ENCODE measurements at regions not wholly inside any gene's neighbourhood (a gene's known extent, or its start where the extent isn't known, plus 50 kb on each side); places are given as distances from the start of the nearest gene placed in this dataset.

DNA sequence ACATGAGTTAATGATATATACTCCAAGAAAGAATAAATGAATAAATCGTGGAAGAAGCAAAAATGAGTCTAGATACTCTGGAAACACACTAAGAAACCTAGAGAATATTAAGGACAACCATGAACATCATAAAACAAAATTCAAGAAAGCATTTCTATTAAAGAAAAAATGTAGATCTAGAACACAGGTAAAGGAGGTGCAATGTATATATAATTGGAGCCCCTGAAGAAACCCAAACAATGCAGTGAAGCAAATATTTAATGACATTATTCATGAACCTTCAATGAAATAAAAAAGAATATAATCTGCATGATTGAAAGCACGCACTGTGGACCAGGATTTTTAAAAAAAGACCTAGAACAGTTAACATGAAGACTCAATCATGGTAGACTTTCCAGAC lies 150.1 kb downstream of the ATPSCKMT start:
- Histone ChIP-seq H3K4me2 (ENCODE audit: low read length) (no peak overlapping the region), H3K4me3 (ENCODE audit: low read depth, low read length, poor library complexity, severe bottlenecking) (no peak overlapping the region), H3K27ac (ENCODE audit: low read depth, low read length, poor library complexity, severe bottlenecking) (no peak overlapping the region), H3K4me1 (ENCODE audit: insufficient read depth, low read length, severe bottlenecking) (no peaks in the 10 kb centered on the region), H3K27me3 (ENCODE audit: insufficient read depth, low read length) (no peaks in the 10 kb centered on the region), H4K20me1 (ENCODE audit: insufficient read depth, low read length) (no peaks in the 10 kb centered on the region), H2AFZ (ENCODE audit: low read length) (no peak overlapping the region), H3K9me3 (ENCODE audit: low read length) (no peaks in the 10 kb centered on the region), H3K79me2 (ENCODE audit: insufficient read depth, low read length) (no peaks in the 10 kb centered on the region), H3F3A (ENCODE audit: insufficient read depth, low read length) (no peaks in the 10 kb centered on the region), H3K9me2 (ENCODE audit: low read depth, low read length) (no peaks in the 10 kb centered on the region), H3K9ac (ENCODE audit: low read length) (no peak overlapping the region), H3K36me3 (ENCODE audit: insufficient read depth, low read length) (no peaks in the 10 kb centered on the region)
- no peak for TF ChIP-seq EZH2 (IDR thresholded peaks at IDR 0.05; ENCODE audit: borderline replicate concordance, low read length)
- TF ChIP-seq, protein P1, sequence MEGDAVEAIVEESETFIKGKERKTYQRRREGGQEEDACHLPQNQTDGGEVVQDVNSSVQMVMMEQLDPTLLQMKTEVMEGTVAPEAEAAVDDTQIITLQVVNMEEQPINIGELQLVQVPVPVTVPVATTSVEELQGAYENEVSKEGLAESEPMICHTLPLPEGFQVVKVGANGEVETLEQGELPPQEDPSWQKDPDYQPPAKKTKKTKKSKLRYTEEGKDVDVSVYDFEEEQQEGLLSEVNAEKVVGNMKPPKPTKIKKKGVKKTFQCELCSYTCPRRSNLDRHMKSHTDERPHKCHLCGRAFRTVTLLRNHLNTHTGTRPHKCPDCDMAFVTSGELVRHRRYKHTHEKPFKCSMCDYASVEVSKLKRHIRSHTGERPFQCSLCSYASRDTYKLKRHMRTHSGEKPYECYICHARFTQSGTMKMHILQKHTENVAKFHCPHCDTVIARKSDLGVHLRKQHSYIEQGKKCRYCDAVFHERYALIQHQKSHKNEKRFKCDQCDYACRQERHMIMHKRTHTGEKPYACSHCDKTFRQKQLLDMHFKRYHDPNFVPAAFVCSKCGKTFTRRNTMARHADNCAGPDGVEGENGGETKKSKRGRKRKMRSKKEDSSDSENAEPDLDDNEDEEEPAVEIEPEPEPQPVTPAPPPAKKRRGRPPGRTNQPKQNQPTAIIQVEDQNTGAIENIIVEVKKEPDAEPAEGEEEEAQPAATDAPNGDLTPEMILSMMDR (IDR thresholded peaks at IDR 0.05; ENCODE audit: low read length), result no peak

GRCh38 chr5:10091701-10092100 lies 158.0 kb downstream of the ATPSCKMT start:
- H3K27me3 ChIP-seq (ENCODE audit: insufficient read depth, low read length), result no peaks in the 10 kb centered on the region
- no peak overlapping the region for H2AFZ ChIP-seq (ENCODE audit: low read length)
- H3K79me2 ChIP-seq (ENCODE audit: insufficient read depth, low read length), result no peaks in the 10 kb centered on the region
- H3K9ac ChIP-seq (ENCODE audit: low read length), result no peak overlapping the region
- H3K36me3 ChIP-seq (ENCODE audit: insufficient read depth, low read length), result no peaks in the 10 kb centered on the region
- H3K4me1 ChIP-seq (ENCODE audit: insufficient read depth, low read length, severe bottlenecking), result no peaks in the 10 kb centered on the region
- no peaks in the 10 kb centered on the region for H3K9me3 ChIP-seq (ENCODE audit: low read length)
- no peak overlapping the region for H3K4me2 ChIP-seq (ENCODE audit: low read length)
- H3K9me2 ChIP-seq (ENCODE audit: low read depth, low read length), result no peaks in the 10 kb centered on the region; the same call in 1 of the 2 replicates
- H3K4me3 ChIP-seq (ENCODE audit: low read depth, low read length, poor library complexity, severe bottlenecking), result no peak overlapping the region
- H4K20me1 ChIP-seq (ENCODE audit: insufficient read depth, low read length), result no peaks in the 10 kb centered on the region
- H3K27ac ChIP-seq (ENCODE audit: low read depth, low read length, poor library complexity, severe bottlenecking), result no peak overlapping the region
- no peak for TF ChIP-seq EZH2 (IDR thresholded peaks at IDR 0.05; ENCODE audit: borderline replicate concordance, low read length)
- TF ChIP-seq, protein P1 (IDR thresholded peaks at IDR 0.05; ENCODE audit: low read length), result no peak
- no peaks in the 10 kb centered on the region for H3F3A ChIP-seq (ENCODE audit: insufficient read depth, low read length)

GRCh38 chr5:10090074-10090473 lies 159.6 kb downstream of the ATPSCKMT start:
- Histone ChIP-seq H3K9me3 (ENCODE audit: low read length) (no peaks in the 10 kb centered on the region), H3K79me2 (ENCODE audit: insufficient read depth, low read length) (no peaks in the 10 kb centered on the region), H3K4me2 (ENCODE audit: low read length) (no peak overlapping the region), H3F3A (ENCODE audit: insufficient read depth, low read length) (no peaks in the 10 kb centered on the region), H3K4me3 (ENCODE audit: low read depth, low read length, poor library complexity, severe bottlenecking) (no peak overlapping the region), H2AFZ (ENCODE audit: low read length) (no peak overlapping the region), H3K36me3 (ENCODE audit: insufficient read depth, low read length) (no peaks in the 10 kb centered on the region), H3K27ac (ENCODE audit: low read depth, low read length, poor library complexity, severe bottlenecking) (no peak overlapping the region), H3K4me1 (ENCODE audit: insufficient read depth, low read length, severe bottlenecking) (no peaks in the 10 kb centered on the region), H3K9me2 (ENCODE audit: low read depth, low read length) (no peaks in the 10 kb centered on the region; the same call in 1 of the 2 replicates), H3K9ac (ENCODE audit: low read length) (no peak overlapping the region), H4K20me1 (ENCODE audit: insufficient read depth, low read length) (no peaks in the 10 kb centered on the region), H3K27me3 (ENCODE audit: insufficient read depth, low read length) (no peaks in the 10 kb centered on the region)
- TF ChIP-seq EZH2 (IDR thresholded peaks at IDR 0.05; ENCODE audit: borderline replicate concordance, low read length), result no peak
- TF ChIP-seq, protein P1 (IDR thresholded peaks at IDR 0.05; ENCODE audit: low read length), result no peak
